ENCODE measurements at regions not wholly inside any gene's neighbourhood (a gene's known extent, or its start where the extent isn't known, plus 50 kb on each side); places are given as distances from the start of the nearest gene placed in this dataset.

DNA sequence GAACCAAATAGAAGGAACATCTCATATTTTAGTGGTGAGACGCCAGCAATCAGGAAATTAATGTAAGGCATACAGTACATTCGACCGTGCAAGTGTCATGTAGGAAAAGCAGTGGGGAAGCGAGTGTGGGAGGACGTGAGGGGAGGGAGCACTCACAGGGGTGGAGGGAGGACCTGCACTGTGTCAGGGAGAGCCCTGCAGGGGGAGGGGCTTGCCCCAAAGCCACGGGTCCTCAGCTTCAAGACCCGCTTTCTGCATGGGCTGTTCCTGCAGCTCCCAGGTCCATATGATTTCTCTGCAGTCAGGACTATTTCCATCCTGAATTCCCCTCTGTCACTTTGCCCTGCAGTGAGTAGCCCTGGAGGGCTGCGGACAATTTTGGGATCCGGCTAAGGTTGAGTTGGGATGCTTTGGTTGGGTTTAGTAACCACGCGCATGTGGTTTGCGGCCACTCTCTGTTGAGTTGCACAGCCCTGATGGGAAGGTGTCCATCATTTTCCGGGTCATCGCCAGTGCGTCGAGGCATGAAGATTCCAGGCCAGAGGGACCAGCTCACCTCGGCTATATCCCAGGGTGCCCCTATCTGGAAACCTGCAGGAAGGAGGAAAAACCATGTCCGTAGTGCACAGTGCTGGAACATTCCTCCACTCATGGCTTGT is 61.9 kb downstream of the IRX1 start:
- Histone ChIP-seq H2BK15ac (ENCODE audit: low read depth, low read length) (no peak overlapping the region), H3K56ac (ENCODE audit: insufficient read length, low read depth, low read length) (no peak overlapping the region), H3K9ac (ENCODE audit: extremely low read depth, insufficient read length, low read length) (no peak overlapping the region), H3K4me2 (ENCODE audit: insufficient read depth, insufficient read length, low read length) (no peak overlapping the region), H3K14ac (ENCODE audit: insufficient read depth, low read length) (no peak overlapping the region), H3K9me3 (ENCODE audit: control insufficient read depth, low read depth, low read length) (no peaks in the 10 kb centered on the region), H3K23me2 (ENCODE audit: insufficient read length, low read depth, low read length, poor library complexity, severe bottlenecking) (no peaks in the 10 kb centered on the region), H3K18ac (ENCODE audit: insufficient read length, low read depth, low read length) (no peak overlapping the region), H4K8ac (replicated peaks; ENCODE audit: insufficient read length, low read depth, low read length) (no peak overlapping the region), H3K27me3 (ENCODE audit: insufficient read depth, low read length) (no peaks in the 10 kb centered on the region), H3K4ac (ENCODE audit: low read depth, low read length) (no peak overlapping the region), H4K20me1 (ENCODE audit: control insufficient read depth, insufficient read depth, insufficient read length) (no peaks in the 10 kb centered on the region), H4K5ac (ENCODE audit: insufficient read length, low read depth, low read length) (no peak overlapping the region), H3K79me2 (ENCODE audit: insufficient read depth, low read length) (no peaks in the 10 kb centered on the region), H2BK12ac (ENCODE audit: insufficient read length, low read depth, low read length) (no peak overlapping the region), H3K23ac (ENCODE audit: insufficient read length, low read depth, low read length) (no peak overlapping the region), H3K79me1 (ENCODE audit: insufficient read depth, low read depth, low read length, poor library complexity, severe bottlenecking) (no peaks in the 10 kb centered on the region), H3T11ph (ENCODE audit: low read length) (no peak overlapping the region), H2BK5ac (ENCODE audit: insufficient read length, low read length) (no peak overlapping the region), H2AFZ (ENCODE audit: low read length) (no peak overlapping the region), H2AK5ac (ENCODE audit: insufficient read length, low read length) (no peak overlapping the region), H2BK20ac (ENCODE audit: low read depth, low read length, poor library complexity, severe bottlenecking) (no peak overlapping the region), H3K27ac (ENCODE audit: insufficient read length, low read depth, low read length) (no peak overlapping the region), H3K4me1 (ENCODE audit: insufficient read depth, low read length) (no peaks in the 10 kb centered on the region), H2BK120ac (ENCODE audit: low read depth, low read length, poor library complexity, severe bottlenecking) (no peak overlapping the region), H4K91ac (ENCODE audit: insufficient read length, low read depth, low read length) (no peak overlapping the region)
- Mint-ChIP-seq H3K9me3 (no peaks in the 10 kb centered on the region; a peak in 1 of 5 replicates), H3K36me3 (ENCODE audit: insufficient read depth in 1 of 3, low read depth in 3 of 3) (no peaks in the 10 kb centered on the region; a peak in 1 of 7 replicates), H3K4me1 (no peaks in the 10 kb centered on the region), H3K27me3 (ENCODE audit: low read depth) (peaks cover 5% of the 10 kb centered on the region), H3K4me3 (no peak overlapping the region), H3K27ac (no peak overlapping the region)
- no CpG with 5 or more reads among the region's 18 CpGs for WGBS (ENCODE audit: extremely low coverage, insufficient read length, low lambda C conversion rate)
- TF ChIP-seq, protein P1, sequence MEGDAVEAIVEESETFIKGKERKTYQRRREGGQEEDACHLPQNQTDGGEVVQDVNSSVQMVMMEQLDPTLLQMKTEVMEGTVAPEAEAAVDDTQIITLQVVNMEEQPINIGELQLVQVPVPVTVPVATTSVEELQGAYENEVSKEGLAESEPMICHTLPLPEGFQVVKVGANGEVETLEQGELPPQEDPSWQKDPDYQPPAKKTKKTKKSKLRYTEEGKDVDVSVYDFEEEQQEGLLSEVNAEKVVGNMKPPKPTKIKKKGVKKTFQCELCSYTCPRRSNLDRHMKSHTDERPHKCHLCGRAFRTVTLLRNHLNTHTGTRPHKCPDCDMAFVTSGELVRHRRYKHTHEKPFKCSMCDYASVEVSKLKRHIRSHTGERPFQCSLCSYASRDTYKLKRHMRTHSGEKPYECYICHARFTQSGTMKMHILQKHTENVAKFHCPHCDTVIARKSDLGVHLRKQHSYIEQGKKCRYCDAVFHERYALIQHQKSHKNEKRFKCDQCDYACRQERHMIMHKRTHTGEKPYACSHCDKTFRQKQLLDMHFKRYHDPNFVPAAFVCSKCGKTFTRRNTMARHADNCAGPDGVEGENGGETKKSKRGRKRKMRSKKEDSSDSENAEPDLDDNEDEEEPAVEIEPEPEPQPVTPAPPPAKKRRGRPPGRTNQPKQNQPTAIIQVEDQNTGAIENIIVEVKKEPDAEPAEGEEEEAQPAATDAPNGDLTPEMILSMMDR (conservative IDR thresholded peaks at IDR 0.05), result no peak
- no peak for DNase-seq

All from H9 (cell line).